ENCODE measurements at regions not wholly inside any gene's neighbourhood (a gene's known extent, or its start where the extent isn't known, plus 50 kb on each side); places are given as distances from the start of the nearest gene placed in this dataset.

DNA sequence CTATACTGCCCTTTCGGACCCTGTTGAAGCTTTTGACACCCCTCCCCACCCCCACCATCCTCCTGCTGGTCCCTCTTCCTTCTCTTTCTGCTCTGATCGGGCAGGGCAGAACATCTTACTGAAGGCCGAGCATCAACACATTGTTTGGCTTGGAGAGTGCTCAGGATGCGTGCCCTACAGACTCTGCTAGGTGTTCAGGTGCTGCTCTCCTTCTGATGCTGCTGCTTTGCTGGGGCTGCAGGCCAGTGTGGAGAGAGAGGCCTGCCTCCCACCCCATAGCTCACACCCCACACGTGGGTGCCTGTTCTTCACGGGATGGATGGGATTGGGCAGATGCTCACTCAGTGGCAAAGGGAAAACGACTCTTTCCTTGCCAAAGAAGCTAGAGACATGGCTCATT, 89.8 kb upstream of the ONECUT1 start:
- Histone ChIP-seq H3K27ac (ENCODE audit: low read depth, low read length, poor library complexity, severe bottlenecking) (no peak overlapping the region), H2AFZ (ENCODE audit: low read length) (no peak overlapping the region), H3K9me3 (ENCODE audit: low read length) (no peaks in the 10 kb centered on the region), H3K27me3 (ENCODE audit: insufficient read depth, low read length) (no peaks in the 10 kb centered on the region), H3K9me2 (ENCODE audit: low read depth, low read length) (no peaks in the 10 kb centered on the region), H3K4me1 (ENCODE audit: insufficient read depth, low read length, severe bottlenecking) (no peaks in the 10 kb centered on the region), H4K20me1 (ENCODE audit: insufficient read depth, low read length) (no peaks in the 10 kb centered on the region), H3K4me3 (ENCODE audit: low read depth, low read length, poor library complexity, severe bottlenecking) (no peak overlapping the region), H3K36me3 (ENCODE audit: insufficient read depth, low read length) (no peaks in the 10 kb centered on the region), H3F3A (ENCODE audit: insufficient read depth, low read length) (no peaks in the 10 kb centered on the region), H3K79me2 (ENCODE audit: insufficient read depth, low read length) (no peaks in the 10 kb centered on the region), H3K4me2 (ENCODE audit: low read length) (no peak overlapping the region), H3K9ac (ENCODE audit: low read length) (no peak overlapping the region)
- TF ChIP-seq, protein P1, sequence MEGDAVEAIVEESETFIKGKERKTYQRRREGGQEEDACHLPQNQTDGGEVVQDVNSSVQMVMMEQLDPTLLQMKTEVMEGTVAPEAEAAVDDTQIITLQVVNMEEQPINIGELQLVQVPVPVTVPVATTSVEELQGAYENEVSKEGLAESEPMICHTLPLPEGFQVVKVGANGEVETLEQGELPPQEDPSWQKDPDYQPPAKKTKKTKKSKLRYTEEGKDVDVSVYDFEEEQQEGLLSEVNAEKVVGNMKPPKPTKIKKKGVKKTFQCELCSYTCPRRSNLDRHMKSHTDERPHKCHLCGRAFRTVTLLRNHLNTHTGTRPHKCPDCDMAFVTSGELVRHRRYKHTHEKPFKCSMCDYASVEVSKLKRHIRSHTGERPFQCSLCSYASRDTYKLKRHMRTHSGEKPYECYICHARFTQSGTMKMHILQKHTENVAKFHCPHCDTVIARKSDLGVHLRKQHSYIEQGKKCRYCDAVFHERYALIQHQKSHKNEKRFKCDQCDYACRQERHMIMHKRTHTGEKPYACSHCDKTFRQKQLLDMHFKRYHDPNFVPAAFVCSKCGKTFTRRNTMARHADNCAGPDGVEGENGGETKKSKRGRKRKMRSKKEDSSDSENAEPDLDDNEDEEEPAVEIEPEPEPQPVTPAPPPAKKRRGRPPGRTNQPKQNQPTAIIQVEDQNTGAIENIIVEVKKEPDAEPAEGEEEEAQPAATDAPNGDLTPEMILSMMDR (IDR thresholded peaks at IDR 0.05; ENCODE audit: low read length) = no peak
- no peak for TF ChIP-seq EZH2 (IDR thresholded peaks at IDR 0.05; ENCODE audit: borderline replicate concordance, low read length)

DNA sequence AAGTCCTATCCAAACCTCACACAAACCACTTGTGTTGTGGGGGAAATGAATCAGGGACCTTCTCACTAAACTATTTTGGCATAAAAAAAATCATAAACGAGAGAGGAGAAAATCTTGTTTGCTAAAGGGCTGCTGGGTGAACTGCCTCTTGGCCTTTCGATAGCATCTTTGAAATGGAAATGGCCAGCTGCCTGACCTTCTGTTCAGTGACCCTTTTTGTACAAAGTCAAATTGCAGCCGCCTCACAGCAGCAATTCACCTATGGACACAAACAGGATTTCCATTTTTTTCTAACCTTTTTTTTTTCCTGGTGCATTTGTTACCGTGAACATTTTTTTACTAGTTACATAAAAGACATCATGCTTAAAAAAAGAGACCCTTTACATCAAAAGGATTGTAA, 89.0 kb upstream of the ONECUT1 start:
- Histone ChIP-seq H2AFZ (ENCODE audit: low read length) (no peak overlapping the region), H3K36me3 (ENCODE audit: insufficient read depth, low read length) (no peaks in the 10 kb centered on the region), H4K20me1 (ENCODE audit: insufficient read depth, low read length) (no peaks in the 10 kb centered on the region), H3K9ac (ENCODE audit: low read length) (no peak overlapping the region), H3K9me2 (ENCODE audit: low read depth, low read length) (no peaks in the 10 kb centered on the region), H3K27ac (ENCODE audit: low read depth, low read length, poor library complexity, severe bottlenecking) (no peak overlapping the region), H3F3A (ENCODE audit: insufficient read depth, low read length) (no peaks in the 10 kb centered on the region), H3K4me3 (ENCODE audit: low read depth, low read length, poor library complexity, severe bottlenecking) (no peak overlapping the region), H3K79me2 (ENCODE audit: insufficient read depth, low read length) (no peaks in the 10 kb centered on the region), H3K9me3 (ENCODE audit: low read length) (no peaks in the 10 kb centered on the region), H3K4me1 (ENCODE audit: insufficient read depth, low read length, severe bottlenecking) (no peaks in the 10 kb centered on the region), H3K27me3 (ENCODE audit: insufficient read depth, low read length) (no peaks in the 10 kb centered on the region), H3K4me2 (ENCODE audit: low read length) (no peak overlapping the region)
- no peak for TF ChIP-seq EZH2 (IDR thresholded peaks at IDR 0.05; ENCODE audit: borderline replicate concordance, low read length)
- TF ChIP-seq, protein P1 (IDR thresholded peaks at IDR 0.05; ENCODE audit: low read length) = no peak

DNA sequence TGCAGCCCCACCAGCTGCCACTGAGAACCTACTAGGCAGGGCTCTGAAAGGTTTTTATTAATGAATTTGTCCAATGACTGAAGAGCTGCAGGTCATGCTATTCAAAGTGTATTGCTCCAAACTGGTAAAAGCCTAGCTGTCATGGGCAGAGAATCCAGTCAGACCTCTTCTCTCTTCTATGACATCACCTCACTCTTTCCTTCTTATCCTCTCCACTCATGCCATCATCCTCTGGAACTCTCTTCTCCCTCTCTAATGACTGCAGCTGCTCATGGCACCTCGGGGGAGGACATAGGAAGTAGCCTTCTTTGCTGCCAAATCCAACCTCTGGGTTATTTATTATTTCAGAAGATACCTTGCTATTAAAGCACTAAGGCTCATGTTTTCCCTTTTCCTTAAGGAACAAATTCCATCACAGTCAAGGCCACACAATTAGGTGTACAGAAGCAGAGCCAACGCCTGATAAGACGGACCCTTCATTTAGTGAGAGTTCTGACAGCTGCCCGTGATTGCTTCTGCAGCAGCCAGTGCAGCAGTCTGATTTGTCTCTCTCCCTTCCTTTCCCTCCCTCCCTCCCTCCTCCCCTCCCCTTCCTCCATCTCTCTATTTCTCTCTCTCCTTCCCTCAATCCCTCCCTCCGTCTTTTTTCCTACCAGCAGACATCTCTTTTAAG, 87.0 kb upstream of the ONECUT1 start:
- Histone ChIP-seq H3K4me1 (ENCODE audit: insufficient read depth, low read length, severe bottlenecking) (no peaks in the 10 kb centered on the region), H3K4me2 (ENCODE audit: low read length) (no peak overlapping the region), H3K9me3 (ENCODE audit: low read length) (no peaks in the 10 kb centered on the region)

More for the DNA sequence above, 87.0 kb upstream of the ONECUT1 start:
- Histone ChIP-seq H3K27me3 (ENCODE audit: insufficient read depth, low read length) (peaks cover 5% of the 10 kb centered on the region; the same call in 1 of the 2 replicates), H3K4me3 (ENCODE audit: low read depth, low read length, poor library complexity, severe bottlenecking) (no peak overlapping the region), H3F3A (ENCODE audit: insufficient read depth, low read length) (no peaks in the 10 kb centered on the region), H3K9ac (ENCODE audit: low read length) (no peak overlapping the region), H3K9me2 (ENCODE audit: low read depth, low read length) (no peaks in the 10 kb centered on the region), H2AFZ (ENCODE audit: low read length) (no peak overlapping the region), H3K27ac (ENCODE audit: low read depth, low read length, poor library complexity, severe bottlenecking) (no peak overlapping the region), H3K36me3 (ENCODE audit: insufficient read depth, low read length) (no peaks in the 10 kb centered on the region), H4K20me1 (ENCODE audit: insufficient read depth, low read length) (no peaks in the 10 kb centered on the region), H3K79me2 (ENCODE audit: insufficient read depth, low read length) (no peaks in the 10 kb centered on the region)
- TF ChIP-seq, protein P1 (IDR thresholded peaks at IDR 0.05; ENCODE audit: low read length) = no peak
- TF ChIP-seq EZH2 (IDR thresholded peaks at IDR 0.05; ENCODE audit: borderline replicate concordance, low read length) = no peak

Measured in OCI-LY1 (cell line).